HG03175 (cell line): ENCODE measurements at regions not wholly inside any gene's neighbourhood (a gene's known extent, or its start where the extent isn't known, plus 50 kb on each side); places are given as distances from the start of the nearest gene placed in this dataset.
"Not testable (repeated sequence)": the region's sequence is repeated elsewhere in the genome, so short reads cannot be mapped to it uniquely, and the experiment has no call there.

ENCODE experiments used
- ATAC-seq: cut with Tn5 transposase; IDR thresholded peaks from one replicate; pipeline ENCODE4 v1.9.1; 2021; ENCODE audit warnings: mild to moderate bottlenecking, moderate library complexity; ENCODE audit not compliant: unreplicated experiment

DNA sequence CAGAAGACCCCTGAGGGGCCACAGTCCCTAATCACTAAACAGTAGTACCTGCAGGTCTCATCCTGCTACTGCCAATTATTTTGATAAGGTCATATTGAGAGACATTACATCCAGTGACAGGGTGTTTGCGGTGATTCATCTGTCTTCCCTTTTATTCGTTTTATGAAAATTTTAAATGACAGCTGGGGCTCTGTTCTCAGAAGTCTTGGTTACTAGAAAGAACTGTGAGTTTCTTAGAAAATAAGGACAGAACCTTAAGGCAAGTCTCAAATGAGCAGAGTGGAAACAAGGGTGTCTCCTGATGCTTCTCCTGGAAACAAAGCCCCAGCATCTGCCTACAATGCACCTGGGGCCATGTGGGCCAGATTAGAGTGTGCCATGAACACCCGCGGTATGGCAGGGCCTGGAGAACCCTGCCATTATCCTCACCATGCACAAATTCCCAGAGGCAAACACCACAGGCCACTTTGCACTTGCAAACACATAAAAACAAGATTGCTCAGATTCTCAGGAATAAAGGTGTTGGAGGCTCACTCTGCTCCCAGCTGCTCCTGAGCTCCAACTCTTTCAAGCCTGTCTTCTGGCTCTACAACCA is 66.3 kb upstream of the IQSEC1 start:
- no peak for ATAC-seq

DNA sequence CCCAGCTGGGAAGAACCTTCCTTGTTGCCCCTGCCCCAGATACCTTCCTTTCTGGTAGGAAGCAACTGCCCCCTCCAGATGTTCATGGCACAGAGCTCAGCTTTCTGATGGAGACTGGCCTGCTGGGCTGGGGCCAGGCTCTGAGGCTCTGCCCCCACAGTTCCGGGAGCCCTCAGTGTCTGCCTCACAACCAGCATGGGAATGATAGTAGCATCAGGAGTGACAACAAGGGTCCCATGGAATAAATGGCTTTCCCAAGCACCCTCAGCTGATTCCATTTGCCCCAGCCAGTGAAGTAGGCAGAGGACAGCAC is 65.6 kb upstream of the IQSEC1 start:
- ATAC-seq, result no peak

DNA sequence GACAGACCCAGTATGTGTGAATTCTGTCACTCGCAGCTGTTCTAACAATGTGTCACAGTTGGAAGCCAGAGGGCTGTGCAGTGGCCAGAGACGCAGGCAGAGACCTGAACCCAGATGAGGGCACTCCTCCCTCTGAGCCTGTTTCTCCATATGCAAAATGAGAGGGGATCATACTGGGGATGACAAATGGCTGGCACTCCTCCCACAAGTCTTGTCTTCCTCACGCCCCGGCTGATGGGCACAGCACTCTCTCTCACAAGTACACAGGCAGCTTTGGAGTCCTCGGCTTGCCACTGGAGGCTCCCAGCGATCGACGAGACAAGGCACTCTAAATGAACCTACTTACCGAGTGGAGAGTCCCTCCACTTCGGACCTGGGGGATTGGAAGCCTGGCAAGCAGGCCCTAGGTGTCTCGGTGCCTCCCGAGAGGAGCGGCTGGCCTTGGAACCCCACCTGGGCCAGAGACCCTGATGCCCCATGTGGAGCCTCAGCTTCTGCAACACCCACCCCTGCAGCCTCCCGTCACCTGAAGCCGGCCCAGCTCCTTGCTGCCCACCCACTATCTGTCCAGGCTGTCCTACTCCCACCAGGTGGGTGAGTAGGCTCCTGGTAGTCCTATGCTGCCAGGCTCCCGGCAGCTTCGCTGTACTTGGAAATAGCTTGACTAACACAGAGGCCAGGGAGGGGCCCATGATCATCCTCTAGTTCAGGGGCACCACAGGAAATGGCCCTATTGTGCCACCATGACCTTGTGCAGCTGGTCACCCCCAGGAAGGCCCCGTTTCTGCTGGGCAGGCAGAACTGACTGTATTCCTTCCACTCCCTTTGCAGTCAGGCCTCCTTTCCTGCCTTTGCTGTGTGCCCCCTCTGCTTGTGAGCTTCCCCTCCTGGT is 65.0 kb upstream of the IQSEC1 start:
- ATAC-seq, result no peak

GRCh38 chr3:13136848-13137247 is 63.6 kb upstream of the IQSEC1 start:
- not testable (repeated sequence) for ATAC-seq

DNA sequence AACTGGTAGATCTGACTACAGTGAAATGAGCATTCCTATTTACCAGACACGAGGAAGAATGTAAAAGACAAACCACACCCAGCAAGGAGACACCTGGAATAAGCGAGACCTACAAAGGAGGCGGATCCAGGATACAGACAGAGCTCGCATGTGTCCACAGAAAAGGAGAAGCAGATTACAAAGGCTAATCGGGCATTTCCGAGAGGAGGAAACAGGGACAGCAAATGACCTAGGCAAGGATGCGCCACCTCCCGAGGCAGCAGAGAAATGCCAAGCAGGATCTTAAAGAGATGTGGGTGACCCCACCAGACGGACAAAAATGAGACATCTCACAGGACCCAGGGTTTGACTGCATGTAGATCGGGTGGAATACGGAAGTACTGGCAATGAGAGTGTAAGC is 63.2 kb upstream of the IQSEC1 start:
- ATAC-seq, result no peak

DNA sequence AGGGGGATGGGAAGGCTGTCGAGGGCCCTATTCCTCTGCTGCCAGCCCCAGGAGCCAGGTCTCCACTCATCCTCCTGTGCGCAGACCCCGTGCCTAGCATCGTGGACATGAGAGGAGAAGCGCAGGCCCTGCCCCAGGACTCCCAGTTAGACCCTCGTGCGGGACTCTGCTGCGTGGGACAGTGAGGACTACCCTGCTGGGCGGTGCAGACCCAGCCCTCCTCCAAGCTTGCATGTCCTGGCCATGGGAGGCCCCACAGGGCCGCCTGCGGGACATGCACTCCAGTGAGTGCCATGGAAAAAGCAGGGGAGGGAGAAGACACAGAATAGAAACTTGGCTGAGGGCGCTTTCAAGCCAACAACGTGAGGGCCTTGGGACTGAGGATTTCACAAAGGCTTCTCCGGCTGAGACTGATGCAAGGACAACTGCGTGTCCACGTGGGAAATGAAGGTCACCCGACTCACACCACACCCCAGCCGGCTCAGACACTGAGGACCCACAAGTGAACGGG is 62.6 kb upstream of the IQSEC1 start:
- no peak for ATAC-seq

GRCh38 chr3:13135251-13135810 is 62.1 kb upstream of the IQSEC1 start:
- ATAC-seq, result no peak

DNA sequence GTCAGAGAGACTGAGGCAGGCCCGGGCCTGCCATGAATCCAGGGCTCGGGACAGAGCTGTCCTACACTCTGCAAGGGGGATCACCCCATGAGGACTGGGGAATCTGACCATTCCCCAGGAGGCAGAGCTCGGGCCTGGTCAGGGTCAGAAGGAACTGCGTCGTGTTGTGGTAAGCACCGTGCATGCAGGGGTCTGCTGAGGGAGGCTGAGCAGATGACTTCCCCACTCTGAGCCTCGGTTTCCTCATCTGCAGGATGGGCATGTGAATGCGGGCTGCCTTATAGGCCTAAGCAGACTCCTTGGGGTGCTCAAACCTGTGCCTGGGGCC is 61.6 kb upstream of the IQSEC1 start:
- ATAC-seq, result no peak

DNA sequence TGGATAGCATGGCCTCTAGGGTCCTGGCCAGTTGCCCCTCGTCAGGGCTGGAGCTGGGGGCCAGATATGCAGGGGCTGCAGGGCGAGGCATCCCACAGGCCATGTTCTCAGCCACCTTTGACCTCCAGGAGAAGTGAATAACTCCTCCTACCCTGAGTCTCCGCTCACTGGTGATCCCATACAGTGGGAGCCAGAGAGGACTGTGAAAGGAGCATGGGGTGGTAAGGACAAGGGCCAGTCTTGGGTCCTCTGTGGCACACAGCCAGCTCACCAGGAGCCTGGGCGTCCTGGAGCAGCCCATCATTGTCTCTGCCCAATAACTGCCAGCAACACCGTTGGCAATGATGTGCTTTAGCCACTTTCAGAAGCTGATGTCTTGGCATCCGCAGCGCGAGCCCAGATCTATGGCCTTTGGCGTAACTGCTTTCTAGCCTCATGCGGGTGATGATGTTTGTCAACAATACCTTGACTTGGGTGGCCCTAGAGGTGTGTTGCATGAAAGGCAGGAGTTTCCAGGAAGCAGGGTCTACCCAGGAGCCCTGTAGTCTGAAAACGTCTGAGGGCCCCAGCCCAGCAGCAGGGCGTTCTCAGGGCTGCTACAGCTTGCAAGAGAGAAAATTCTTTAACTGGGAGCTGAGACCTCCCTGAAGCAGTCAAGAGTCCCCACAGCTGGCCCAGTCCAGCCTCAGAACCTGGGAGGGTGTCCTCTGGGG is 61.1 kb upstream of the IQSEC1 start:
- ATAC-seq, result no peak

- ATAC-seq, result no peak
Measured at GRCh38 chr3:13133471-13133981, 60.3 kb upstream of the IQSEC1 start.

GRCh38 chr3:13132731-13133410 is 59.6 kb upstream of the IQSEC1 start:
- ATAC-seq, result no peak

DNA sequence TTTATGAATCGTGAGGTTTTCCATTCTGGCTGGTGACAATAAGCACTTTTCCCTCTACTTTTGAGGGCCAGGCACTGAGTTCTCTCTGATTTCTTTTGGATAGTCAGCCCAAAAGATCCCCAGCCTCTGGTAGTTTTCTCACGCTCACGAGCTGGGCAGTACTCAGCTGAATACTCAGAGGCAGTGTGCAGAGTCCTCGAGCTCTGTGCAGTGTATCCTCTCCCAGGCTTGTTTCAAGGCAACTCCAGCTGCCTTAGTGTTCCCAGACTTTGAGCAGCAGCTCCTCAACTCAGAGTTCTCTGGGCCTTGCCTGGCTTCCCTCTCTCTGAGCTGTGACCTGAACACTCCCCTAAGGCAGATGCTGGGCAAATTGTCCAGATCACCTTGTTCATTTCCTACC is 59.1 kb upstream of the IQSEC1 start:
- ATAC-seq, result no peak

DNA sequence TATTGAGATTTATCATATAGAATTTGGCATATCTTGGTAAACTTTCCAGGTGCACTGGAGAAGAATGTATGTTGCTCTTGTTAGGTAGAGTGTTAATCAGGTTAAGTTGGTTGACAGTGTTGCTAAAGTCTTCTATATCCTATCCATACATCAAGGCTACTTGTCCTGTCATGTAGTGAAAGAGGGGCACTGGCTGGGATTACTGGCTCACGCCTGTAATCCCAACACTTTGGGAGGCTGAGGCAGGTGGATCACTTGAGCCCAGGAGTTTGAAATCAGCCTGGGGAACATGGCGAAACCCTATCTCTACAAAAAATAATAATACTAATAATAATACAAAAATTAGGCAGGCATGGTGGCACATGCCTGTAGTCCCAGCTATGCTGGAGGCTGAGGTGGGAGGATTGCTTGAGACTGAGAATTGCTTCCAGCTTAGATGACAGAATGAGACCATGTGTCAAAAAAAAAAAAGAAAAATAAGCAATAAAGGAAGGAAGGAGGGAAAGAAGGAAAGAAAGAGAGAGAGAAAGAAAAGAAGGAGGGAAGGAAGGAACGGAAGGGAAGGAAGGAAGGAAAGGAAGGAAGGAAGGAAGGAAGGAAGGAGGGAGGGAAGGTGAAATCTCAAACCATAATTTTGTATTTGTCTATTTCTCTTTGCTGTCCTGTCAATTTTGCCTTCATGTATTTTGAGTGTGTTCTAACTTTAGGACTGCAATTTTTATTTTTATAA is 57.4 kb upstream of the IQSEC1 start:
- ATAC-seq, result no peak

DNA sequence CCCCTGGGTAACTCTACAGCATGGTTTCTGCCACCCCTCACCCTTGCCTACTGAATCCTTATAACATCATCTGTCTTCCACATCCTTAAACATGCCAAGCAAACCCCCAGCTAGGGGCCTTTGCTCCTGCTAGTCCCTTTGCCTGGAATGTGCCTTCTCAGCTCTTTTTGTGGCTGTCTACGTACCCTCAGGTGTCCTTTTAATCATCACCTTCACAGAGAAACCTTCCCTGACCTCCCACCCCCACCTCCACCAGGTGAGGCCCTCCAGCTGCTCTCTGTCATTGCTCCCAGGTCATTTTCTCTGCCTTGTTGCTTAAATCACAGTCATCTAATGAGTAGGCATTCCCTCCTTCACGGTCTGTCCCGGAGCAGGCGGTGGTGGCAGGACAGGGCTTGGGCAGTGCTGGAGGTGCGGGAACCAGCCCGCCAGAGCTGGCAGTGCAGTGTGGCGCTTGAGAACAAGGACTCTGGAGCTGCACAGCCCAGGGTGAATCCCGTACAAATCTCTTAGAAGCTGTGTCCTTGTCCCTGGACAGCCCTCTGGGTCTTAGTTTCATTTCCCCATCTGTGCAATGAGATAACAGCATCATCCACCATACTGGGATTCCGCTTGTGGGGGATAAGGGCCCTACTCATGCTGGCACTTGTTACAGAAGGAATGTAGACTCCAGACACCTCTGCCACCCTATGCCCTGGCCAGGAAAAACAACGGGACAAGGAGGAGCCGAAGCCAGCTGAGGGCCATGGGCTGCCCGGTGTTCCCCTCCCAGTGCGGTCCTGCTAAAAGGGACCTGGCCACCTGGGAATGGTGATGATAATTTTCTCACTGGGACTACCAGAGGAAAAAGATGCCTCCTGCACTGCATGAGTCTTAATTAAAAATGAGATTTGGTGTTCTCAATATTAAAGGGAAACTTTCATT is 52.1 kb upstream of the IQSEC1 start:
- no peak for ATAC-seq

DNA sequence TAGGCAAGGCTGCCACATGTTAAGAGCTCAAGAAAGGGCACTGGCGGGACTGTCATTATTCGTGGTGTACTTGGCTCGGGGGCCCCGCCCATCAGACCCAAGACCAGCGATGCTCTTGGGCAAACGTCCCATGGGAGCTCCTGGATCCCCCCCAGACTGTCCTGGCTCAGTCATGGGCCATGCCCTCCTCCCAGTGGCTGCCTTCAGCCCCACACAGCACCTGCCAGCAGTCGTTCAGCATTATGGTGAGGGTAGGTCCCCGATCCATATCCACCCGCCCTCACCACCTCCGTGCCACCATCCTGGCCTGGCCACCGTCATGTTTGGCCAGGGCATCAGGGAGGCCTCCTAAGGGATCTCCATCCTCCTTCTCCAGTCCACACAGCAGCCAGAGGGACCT is 51.4 kb upstream of the IQSEC1 start:
- ATAC-seq, result no peak

GRCh38 chr3:13123765-13124164 is 50.5 kb upstream of the IQSEC1 start:
- no peak for ATAC-seq

GRCh38 chr3:13123013-13123654 is 49.9 kb upstream of the IQSEC1 start:
- no peak for ATAC-seq
